H1 (cell line): ENCODE measurements at regions not wholly inside any gene's neighbourhood (a gene's known extent, or its start where the extent isn't known, plus 50 kb on each side); places are given as distances from the start of the nearest gene placed in this dataset.

Experiments
- CTCF ChIA-PET: fragments of 300-600 bp; sonication (Branson Sonifier 250); formaldehyde crosslinking; loops from one replicate; lab custom pipeline; 2021; ENCODE audit not compliant: partially characterized antibody; lab: Charles Lee
- POLR2A ChIA-PET: fragments of 300-600 bp; sonication (Branson Sonifier 250); formaldehyde crosslinking; loops from one replicate; lab custom pipeline; 2021; ENCODE audit warnings: inconsistent platforms; ENCODE audit not compliant: partially characterized antibody; lab: Charles Lee
- DNase-seq, 2 experiments: peaks; one replicate each; pipeline versions ENCODE4 v3.0.0 to v3.0.0-alpha.2; 2010 to 2022; ENCODE audit warnings: low spot score in 2 of 2, low read depth in 1 of 2, mixed read lengths in 1 of 2
- FAIRE-seq: peaks from 2 replicates; lab custom pipeline; 2011; peaks lifted over from hg19 to GRCh38; lab: Jason Lieb, UNC
- H2AFZ ChIP-seq: 2 replicates; pipeline ENCODE4 v1.8.1; 2012; ENCODE audit warnings: low read length, inconsistent platforms
- H2AK5ac ChIP-seq: 2 replicates; pipeline ENCODE4 v1.6.1; 2013; ENCODE audit warnings: low read depth, low read length
- H2BK120ac ChIP-seq: replicated peaks from 2 replicates; pipeline ENCODE3; 2013; ENCODE audit warnings: low read depth, low read length, inconsistent platforms
- H2BK12ac ChIP-seq: 2 replicates; pipeline ENCODE4 v1.6.1; 2013; ENCODE audit warnings: low read depth, low read length
- H2BK15ac ChIP-seq: 2 replicates; pipeline ENCODE4 v1.6.1; 2013; ENCODE audit warnings: low read length
- H2BK20ac ChIP-seq: 2 replicates; pipeline ENCODE4 v1.6.1; 2013; ENCODE audit warnings: low read length
- H2BK5ac ChIP-seq: 2 replicates; pipeline ENCODE4 v1.6.1; 2013; ENCODE audit warnings: low read depth, low read length
- H3K14ac ChIP-seq: 2 replicates; pipeline ENCODE4 v1.6.1; 2013; ENCODE audit warnings: inconsistent platforms; ENCODE audit not compliant: insufficient read length
- H3K18ac ChIP-seq: 2 replicates; pipeline ENCODE4 v1.6.1; 2013; ENCODE audit warnings: low read length; ENCODE audit errors: extremely low read depth
- H3K23ac ChIP-seq: 2 replicates; pipeline ENCODE4 v1.6.1; 2013; ENCODE audit warnings: inconsistent platforms; ENCODE audit not compliant: insufficient read length
- H3K23me2 ChIP-seq: 2 replicates; pipeline ENCODE4 v1.6.1; 2013; ENCODE audit warnings: low read depth, low read length
- H3K27ac ChIP-seq: 2 replicates; pipeline ENCODE4 v1.6.1; 2011; ENCODE audit warnings: low read depth, low read length, inconsistent platforms
- H3K27me3 ChIP-seq, 4 experiments: replicated peaks in 1 of 4; 1 replicate in 1 of 4; 2 replicates in 3 of 4; pipeline versions ENCODE4 v1.6.1 to v1.8.1; 2011 to 2013; ENCODE audit warnings: low read length in 3 of 4, mild to moderate bottlenecking in 3 of 4, inconsistent platforms in 2 of 4, mixed read lengths in 2 of 4, moderate library complexity in 1 of 4; ENCODE audit not compliant: control insufficient read depth in 3 of 4, insufficient read depth in 3 of 4; ENCODE audit errors: extremely low read depth in 1 of 4
- H3K36me3 ChIP-seq, 4 experiments: 2 replicates each; pipeline versions ENCODE4 v1.6.1 to v1.8.1; 2011 to 2013; ENCODE audit warnings: mild to moderate bottlenecking in 4 of 4, low read length in 3 of 4, moderate library complexity in 2 of 4, control low read depth in 1 of 4, inconsistent platforms in 1 of 4; ENCODE audit not compliant: insufficient read depth in 4 of 4, control insufficient read depth in 2 of 4
- H3K4ac ChIP-seq: replicated peaks from 2 replicates; pipeline ENCODE3; 2013; ENCODE audit warnings: low read length, low read depth, mixed read lengths, inconsistent platforms; ENCODE audit not compliant: insufficient read length
- H3K4me1 ChIP-seq, 4 experiments: replicated peaks in 1 of 4; 1 replicate in 1 of 4; 2 replicates in 3 of 4; pipeline versions ENCODE4 v1.6.1 to v1.8.1; 2011 to 2013; ENCODE audit warnings: low read length in 3 of 4, inconsistent platforms in 2 of 4, mixed read lengths in 1 of 4; ENCODE audit not compliant: insufficient read depth in 4 of 4, control insufficient read depth in 3 of 4
- H3K4me2 ChIP-seq, 2 experiments: 2 replicates each; pipeline versions ENCODE4 v1.6.1 to v1.8.1; 2011 to 2013; ENCODE audit warnings: low read depth in 2 of 2, low read length in 2 of 2, control low read depth in 1 of 2, inconsistent platforms in 1 of 2, mild to moderate bottlenecking in 1 of 2; ENCODE audit not compliant: insufficient read depth in 1 of 2
- H3K4me3 ChIP-seq, 4 experiments: fragments of 200-600, 300-600 bp in 1 of 4; sonication (generic), shearing (Covaris generic), sonication (Bioruptor Twin) in 1 of 4; 2 replicates each; pipeline versions ENCODE4 v1.5.1 to v1.8.1; 2011 to 2016; ENCODE audit warnings: low read length in 4 of 4, low read depth in 3 of 4, control low read depth in 2 of 4, inconsistent platforms in 2 of 4, mild to moderate bottlenecking in 2 of 4, mixed read lengths in 1 of 4, moderate library complexity in 1 of 4; ENCODE audit not compliant: insufficient read depth in 2 of 4; ENCODE audit errors: extremely low read depth in 1 of 4
- H3K56ac ChIP-seq: replicated peaks from 2 replicates; pipeline ENCODE3; 2013; ENCODE audit warnings: low read depth, mild to moderate bottlenecking, mixed read lengths, low read length, inconsistent platforms; ENCODE audit not compliant: insufficient read length
- H3K79me1 ChIP-seq: 2 replicates; pipeline ENCODE4 v1.6.1; 2013; ENCODE audit warnings: low read depth, low read length, control low read depth
- H3K79me2 ChIP-seq, 2 experiments: 2 replicates each; pipeline versions ENCODE4 v1.6.1 to v1.8.1; 2012 to 2013; ENCODE audit warnings: low read length in 2 of 2, mild to moderate bottlenecking in 2 of 2, inconsistent platforms in 1 of 2; ENCODE audit not compliant: insufficient read depth in 2 of 2, control insufficient read depth in 1 of 2
- H3K9ac ChIP-seq, 4 experiments: replicated peaks in 1 of 4; 1 replicate in 1 of 4; 2 replicates in 3 of 4; pipeline versions ENCODE4 v1.6.1 to v1.8.1; 2011 to 2013; ENCODE audit warnings: low read depth in 3 of 4, low read length in 3 of 4, control low read depth in 2 of 4, mild to moderate bottlenecking in 2 of 4, moderate library complexity in 2 of 4, inconsistent platforms in 1 of 4; ENCODE audit errors: extremely low read depth in 1 of 4
- H3K9me3 ChIP-seq, 2 experiments: 2 replicates each; pipeline versions ENCODE4 v1.6.1 to v1.8.1; 2012 to 2013; ENCODE audit warnings: mild to moderate bottlenecking in 2 of 2, moderate library complexity in 2 of 2, control low read depth in 1 of 2, inconsistent platforms in 1 of 2, low read depth in 1 of 2, low read length in 1 of 2, mixed read lengths in 1 of 2; ENCODE audit not compliant: insufficient read depth in 2 of 2
- H4K20me1 ChIP-seq, 2 experiments: replicated peaks in 1 of 2; 2 replicates each; pipeline versions ENCODE3 to v1.8.1; 2011 to 2013; ENCODE audit warnings: inconsistent platforms in 2 of 2, low read length in 2 of 2, mild to moderate bottlenecking in 1 of 2; ENCODE audit not compliant: insufficient read depth in 2 of 2, control insufficient read depth in 1 of 2
- H4K5ac ChIP-seq: 2 replicates; pipeline ENCODE4 v1.6.1; 2013; ENCODE audit warnings: low read length, low read depth, mixed read lengths, inconsistent platforms; ENCODE audit not compliant: insufficient read length
- H4K8ac ChIP-seq: 2 replicates; pipeline ENCODE4 v1.8.0; 2013; ENCODE audit warnings: mild to moderate bottlenecking, moderate library complexity, low read length, inconsistent platforms; ENCODE audit not compliant: insufficient read depth; ENCODE audit errors: extremely low read depth
- H4K91ac ChIP-seq: replicated peaks from 2 replicates; pipeline ENCODE3; 2013; ENCODE audit warnings: low read length, mixed read lengths, inconsistent platforms; ENCODE audit not compliant: insufficient read length
- KDM1A ChIP-seq: fragments of 200-600, 300-600 bp; sonication (generic); IDR thresholded peaks from 2 replicates; pipeline ENCODE4 v1.7.1; 2016; ENCODE audit warnings: mild to moderate bottlenecking, low read length, borderline replicate concordance
- MAFK ChIP-seq: IDR thresholded peaks from 2 replicates; pipeline ENCODE4 v1.6.1; 2012; ENCODE audit warnings: low read depth, mild to moderate bottlenecking, improper control_type of control experiment, low read length
- POLR2A ChIP-seq, 2 experiments: IDR thresholded peaks; 1 replicate in 1 of 2; 2 replicates in 1 of 2; pipeline ENCODE4 v1.6.1; 2011; ENCODE audit warnings: low read depth in 2 of 2, low read length in 2 of 2, mild to moderate bottlenecking in 2 of 2; ENCODE audit errors: control extremely low read depth in 1 of 2
- RNF2 ChIP-seq: fragments of 200-900, 300-1000 bp; sonication (generic); IDR thresholded peaks from 2 replicates; pipeline ENCODE4 v1.7.1; 2016; ENCODE audit warnings: borderline replicate concordance, low read depth, mild to moderate bottlenecking, antibody characterized with exemption, low read length; ENCODE audit not compliant: poor library complexity, severe bottlenecking; ENCODE audit errors: missing control alignments
- WGBS, 2 experiments: shearing (Covaris generic) in 1 of 2; methylation state at CpG; one replicate each; pipeline versions ENCODE4 v1.1.6 to v1.1.7; 2013 to 2015; ENCODE audit warnings: low lambda C conversion rate in 2 of 2, mixed read lengths in 2 of 2, inconsistent platforms in 1 of 2, low coverage in 1 of 2, missing lambda C conversion rate in 1 of 2; ENCODE audit not compliant: insufficient replicate concordance in 2 of 2, insufficient coverage in 1 of 2, insufficient read length in 1 of 2; ENCODE audit errors: extremely low coverage in 1 of 2, missing lambda C conversion rate in 1 of 2; 5-methylcytosine and 5-hydroxymethylcytosine counted together

- Histone ChIP-seq H3K4ac (no peak overlapping the region), H2BK15ac (no peak overlapping the region), H2AFZ (no peak overlapping the region), H3K56ac (no peak overlapping the region), H2BK20ac (no peak overlapping the region), H3K18ac (no peak overlapping the region), H3K79me2 (no peaks in the 10 kb centered on the region), H3K9me3 (no peaks in the 10 kb centered on the region), H3K23me2 (peaks cover 30% of the 10 kb centered on the region), H3K4me2 (peak overlapping the region; percentile 44 to 55; a peak in 1 of 4 replicates), H2AK5ac (no peak overlapping the region), H3K79me1 (no peaks in the 10 kb centered on the region), H3K27ac (no peak overlapping the region), H2BK5ac (no peak overlapping the region), H2BK12ac (no peak overlapping the region), H3K14ac (no peak overlapping the region), H3K36me3 (peaks cover 0 to 6% (median 0%) of the 10 kb centered on the region in 4 experiments; a peak in 1 of 8 replicates), H3K27me3 (peaks cover 75 to 100% (median 93%) of the 10 kb centered on the region in 4 experiments), H4K91ac (no peak overlapping the region), H3K4me3 (no peak overlapping the region), H4K5ac (no peak overlapping the region), H3K4me1 (peaks cover 0 to 34% (median 7%) of the 10 kb centered on the region in 4 experiments; a peak in 5 of 7 replicates), H4K8ac (no peak overlapping the region), H3K9ac (no peak overlapping the region), H2BK120ac (no peak overlapping the region), H4K20me1 (peaks cover 19 to 21% of the 10 kb centered on the region in 2 experiments)
- no peak for FAIRE-seq
- WGBS, 2 experiments: 33% methylated on average over 3 of the region's 3 CpGs; no CpG with 5 or more reads in 1 of the 2 experiments
- POLR2A ChIA-PET: no interaction called here
- DNase-seq: no peak
- CTCF ChIA-PET: interaction anchor here (1.5 kb wide), 1 partner anchor 669 kb away, joined by 3 read pairs; no protein-coding TSS in a partner anchor
- no peak for TF ChIP-seq KDM1A
- TF ChIP-seq MAFK: no peak
- TF ChIP-seq RNF2: peak; percentile 66
- TF ChIP-seq POLR2A (IDR thresholded peaks at IDR 0.05; ENCODE audit: control extremely low read depth in 1 of 2, low read depth in 2 of 2, low read length in 2 of 2): no peak
- TF ChIP-seq, all 59 proteins: peak for 1
- no peak overlapping the region for H3K23ac ChIP-seq
These were observed 128.7 kb upstream of the C11orf58 start for GRCh38 chr11:16609769-16610168.
